Muscle of back (tissue), 3 donors: ENCODE measurements at regions not wholly inside any gene's neighbourhood (a gene's known extent, or its start where the extent isn't known, plus 50 kb on each side); places are given as distances from the start of the nearest gene placed in this dataset.

Experiments
- DNase-seq, 3 donors: peaks; one replicate each; pipeline versions ENCODE4 v3.0.0 to v3.0.0-alpha.2; 2013

DNA sequence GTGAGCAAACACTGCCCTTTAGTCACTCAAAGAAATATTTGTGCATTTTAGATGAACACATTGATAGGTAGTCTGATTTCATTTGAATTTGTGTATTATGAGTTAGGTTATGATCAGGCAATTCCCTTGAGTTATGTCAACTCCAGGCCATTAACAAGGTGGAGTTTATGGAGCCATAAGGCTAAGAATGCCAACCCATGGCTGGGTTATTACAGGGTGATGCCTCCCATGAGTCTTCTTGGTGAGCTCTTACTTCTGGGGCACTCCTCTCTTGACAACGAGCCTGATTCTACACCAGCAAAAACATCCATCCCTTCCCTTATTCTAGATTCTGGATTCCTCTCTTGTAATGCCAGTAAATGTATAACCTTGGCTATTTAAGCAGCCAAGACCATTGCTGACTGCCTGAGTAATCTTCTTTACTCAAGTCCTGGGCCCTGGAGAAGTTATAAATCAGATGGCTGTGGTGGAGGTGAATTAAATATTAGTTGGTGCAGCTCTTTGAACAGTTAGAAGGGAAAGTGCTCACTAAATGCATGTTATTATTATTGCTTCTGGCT, 645.7 kb upstream of the TENM4 start:
- no peak for DNase-seq

DNA sequence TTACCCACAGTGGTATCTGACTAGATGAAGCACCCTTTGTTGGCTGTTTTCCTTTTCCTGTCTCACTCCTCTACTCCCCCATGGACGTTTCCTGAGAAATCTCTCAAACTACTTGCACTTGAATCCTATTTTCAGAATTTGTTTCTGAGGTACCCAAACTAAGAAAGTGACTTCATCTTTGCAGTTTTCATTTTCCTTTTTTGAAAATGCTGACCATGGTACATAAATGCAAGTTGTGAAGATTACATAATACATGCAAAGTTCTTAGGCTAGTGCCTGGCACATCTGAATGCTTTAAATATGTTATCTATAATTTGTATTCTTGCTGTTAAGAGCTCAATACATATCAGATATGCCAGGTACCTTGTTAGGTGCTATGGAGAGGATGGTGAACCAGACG, 644.7 kb upstream of the TENM4 start:
- DNase-seq, result no peak

DNA sequence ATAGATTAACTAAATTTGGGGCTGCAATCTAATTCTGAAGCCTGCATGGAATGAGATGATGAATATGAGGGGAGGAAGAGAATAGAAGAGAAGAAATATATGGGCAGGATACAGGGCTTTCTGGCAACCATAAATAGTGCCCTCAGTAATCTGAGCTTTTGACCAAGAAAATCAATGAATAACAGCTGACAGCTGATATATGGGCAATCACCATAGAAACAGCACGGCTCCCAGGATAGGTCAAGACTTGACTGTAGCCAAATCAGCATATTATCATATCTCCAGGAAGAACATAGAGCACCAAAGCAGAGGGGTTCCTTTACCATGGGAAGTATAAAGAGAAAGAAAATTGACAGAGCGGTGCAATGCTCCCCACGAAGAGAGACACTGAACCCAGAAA, 643.8 kb upstream of the TENM4 start:
- DNase-seq, result no peak

DNA sequence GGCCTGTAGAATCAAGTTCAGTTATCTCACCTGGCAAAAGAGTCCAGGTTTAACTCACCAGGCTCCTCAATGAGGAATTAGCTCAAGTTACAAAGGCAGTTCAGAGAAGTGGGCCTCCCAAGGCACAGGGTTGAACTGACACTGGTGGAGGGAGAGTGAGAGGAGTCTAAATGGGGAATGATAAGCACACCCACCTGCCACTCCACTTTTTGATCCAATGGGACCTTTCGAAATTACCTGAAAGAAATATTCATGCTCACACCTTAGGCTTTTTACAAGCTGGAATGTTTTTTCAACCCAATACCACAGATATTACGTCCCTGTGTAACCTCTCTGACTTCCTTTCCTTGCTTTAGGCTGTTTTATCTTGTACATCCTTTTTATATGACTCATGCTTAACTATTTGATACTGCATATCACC, 642.7 kb upstream of the TENM4 start:
- DNase-seq, result no peak

DNA sequence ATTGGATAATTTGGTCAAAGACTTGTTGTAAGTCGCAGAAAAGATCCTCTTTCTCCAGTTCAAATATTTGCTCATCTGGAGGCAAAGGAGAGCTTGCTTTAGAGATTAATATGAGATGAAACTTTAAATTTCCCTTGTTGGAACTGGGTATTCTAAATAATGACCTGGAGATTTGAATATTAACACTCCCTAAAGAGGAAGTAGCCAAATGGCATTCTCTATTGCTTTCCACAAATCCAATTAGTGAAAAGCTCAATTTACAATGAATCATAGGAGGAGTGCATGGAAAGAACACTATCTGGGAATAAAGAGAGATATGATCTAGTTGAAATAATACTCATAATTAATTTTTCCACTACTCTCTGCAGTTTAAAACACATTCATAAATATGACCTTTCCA, 641.6 kb upstream of the TENM4 start:
- DNase-seq, result no peak

DNA sequence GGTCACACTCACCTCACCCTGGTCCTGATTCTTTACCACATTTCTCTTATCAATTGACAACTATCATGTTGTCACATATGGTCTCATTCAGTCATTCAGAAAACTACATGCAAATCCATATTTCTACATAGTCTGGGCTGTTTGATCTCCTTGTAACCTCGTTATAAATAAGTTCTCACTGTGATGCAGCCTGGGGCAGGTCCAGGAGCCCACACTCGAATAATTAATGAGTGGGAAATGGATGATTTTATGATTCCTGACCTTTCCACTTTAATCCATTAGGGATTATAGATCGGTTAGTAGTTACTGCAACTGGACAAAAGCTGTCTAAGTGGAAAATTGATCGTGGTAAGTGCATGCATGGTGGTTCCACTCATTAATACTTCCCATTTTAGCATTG, 636.3 kb upstream of the TENM4 start:
- DNase-seq, result no peak

DNA sequence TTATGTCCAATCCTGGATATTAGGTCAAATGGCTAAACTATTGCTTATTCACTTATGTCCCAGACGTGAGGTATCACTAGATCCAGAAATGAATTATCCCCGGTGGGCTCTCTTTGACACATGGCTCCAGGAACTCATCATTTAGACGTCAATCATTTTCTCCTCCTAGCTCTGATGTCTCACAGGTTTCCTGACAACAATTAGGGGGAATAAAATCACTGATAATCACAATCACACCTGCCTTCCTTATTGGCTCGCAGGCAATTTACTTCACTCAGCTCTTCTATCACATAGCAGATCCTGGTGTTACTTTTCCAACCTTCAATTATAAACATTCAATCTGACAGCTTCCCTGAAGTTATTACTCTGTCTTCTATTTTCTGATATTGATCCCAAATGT, 634.0 kb upstream of the TENM4 start:
- no peak for DNase-seq

DNA sequence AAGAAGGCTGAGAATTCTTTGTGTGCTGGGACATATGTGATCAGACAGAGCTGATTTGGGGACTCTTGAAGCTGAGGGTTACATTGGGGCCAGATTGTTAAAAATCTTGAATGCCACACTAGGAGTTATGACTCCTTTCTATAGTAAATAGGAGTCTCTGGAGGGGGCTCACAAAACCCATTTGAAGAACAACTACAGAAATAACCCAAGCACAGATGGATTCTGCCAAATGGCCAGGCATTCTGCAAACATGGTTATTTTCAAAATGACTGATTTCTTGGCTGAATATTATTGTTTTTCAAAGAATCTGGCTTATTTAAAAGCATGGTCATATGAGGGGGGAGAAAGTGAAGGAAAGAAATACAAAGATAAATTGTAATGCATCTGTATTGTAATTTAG, 625.5 kb upstream of the TENM4 start:
- no peak for DNase-seq

DNA sequence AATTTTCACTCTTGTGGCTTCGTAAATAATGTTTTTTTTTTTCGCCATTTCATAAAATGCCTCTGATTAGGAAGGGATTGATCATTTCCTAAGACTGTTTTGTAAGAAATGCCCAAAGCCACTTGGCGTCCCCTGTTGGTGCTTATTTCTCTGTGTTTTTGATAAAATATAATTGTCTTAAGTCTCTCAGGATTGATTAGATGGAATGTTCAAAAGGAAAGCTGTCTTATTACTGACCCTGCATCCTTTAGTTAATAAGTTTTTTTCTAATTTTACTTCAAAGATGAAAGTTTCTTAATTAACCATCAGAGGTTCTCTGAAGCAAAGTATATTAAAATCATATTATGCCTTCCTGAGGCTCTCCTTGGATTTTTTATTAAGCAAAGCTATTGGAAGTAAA, 624.3 kb upstream of the TENM4 start:
- DNase-seq, result no peak

DNA sequence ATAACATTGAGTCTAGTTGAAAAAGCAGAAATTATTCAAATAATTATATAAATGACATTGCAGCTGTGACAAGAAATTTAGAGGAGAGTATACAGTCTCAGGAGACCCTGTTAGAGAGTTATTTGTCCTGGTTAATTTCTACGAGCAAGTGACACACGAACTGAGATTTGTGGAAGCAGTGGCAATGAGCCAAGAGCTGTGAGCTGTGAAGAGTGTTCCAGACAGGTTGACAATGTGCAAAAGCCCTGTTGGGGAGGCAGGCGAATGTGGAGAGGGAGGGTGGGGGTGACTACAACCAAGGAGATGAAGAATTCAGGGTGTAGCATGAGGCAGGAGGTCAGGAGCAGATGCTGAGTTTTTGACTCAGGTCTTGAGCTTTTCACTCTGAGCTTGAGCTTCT, 620.2 kb upstream of the TENM4 start:
- DNase-seq, result no peak

DNA sequence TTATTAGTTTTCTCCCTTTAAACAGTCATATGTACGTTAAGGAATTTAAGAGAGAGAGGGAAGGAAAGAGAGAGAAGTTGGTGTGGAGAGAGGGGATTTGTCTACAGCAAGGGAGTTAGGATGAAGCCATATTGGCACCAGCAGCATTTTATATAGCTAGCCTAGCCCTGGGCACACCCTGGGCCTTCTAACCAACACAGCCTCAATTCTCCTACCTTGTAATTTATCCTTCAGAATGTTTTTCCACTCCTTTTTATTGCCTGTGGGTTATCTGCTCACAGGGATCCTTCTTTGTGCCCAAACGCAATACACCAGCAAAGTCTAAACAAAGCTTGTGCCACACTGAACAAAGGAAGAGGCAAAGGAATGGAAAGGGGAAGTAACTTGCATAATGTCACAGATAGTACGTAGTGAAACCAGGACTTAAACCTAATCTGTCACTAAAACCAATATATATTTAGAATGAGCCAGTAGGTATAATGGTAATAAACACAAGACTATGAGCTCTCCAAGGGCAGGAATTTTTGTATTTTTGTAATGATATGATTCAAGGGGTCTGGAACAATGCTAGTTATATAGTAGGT, 613.8 kb upstream of the TENM4 start:
- no peak for DNase-seq

DNA sequence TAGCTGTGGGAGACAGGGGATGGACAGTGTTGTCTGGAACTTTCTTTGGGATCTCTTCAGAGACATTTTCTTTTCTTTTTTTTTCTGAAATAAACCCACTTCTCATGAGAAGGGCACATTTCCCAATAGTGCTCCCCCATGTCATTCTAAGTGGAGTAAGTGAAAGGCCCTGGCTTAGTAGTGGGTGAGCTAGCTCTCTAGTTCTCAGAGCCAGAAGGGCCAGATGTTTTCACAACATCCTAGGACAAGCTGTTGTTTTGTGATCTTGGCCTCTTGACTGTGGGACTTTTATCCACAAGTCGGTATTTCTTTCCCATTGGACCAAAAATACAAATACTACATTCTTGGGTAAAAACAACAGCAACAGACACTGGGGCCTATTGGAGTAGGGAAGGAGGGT, 607.7 kb upstream of the TENM4 start:
- no peak for DNase-seq

DNA sequence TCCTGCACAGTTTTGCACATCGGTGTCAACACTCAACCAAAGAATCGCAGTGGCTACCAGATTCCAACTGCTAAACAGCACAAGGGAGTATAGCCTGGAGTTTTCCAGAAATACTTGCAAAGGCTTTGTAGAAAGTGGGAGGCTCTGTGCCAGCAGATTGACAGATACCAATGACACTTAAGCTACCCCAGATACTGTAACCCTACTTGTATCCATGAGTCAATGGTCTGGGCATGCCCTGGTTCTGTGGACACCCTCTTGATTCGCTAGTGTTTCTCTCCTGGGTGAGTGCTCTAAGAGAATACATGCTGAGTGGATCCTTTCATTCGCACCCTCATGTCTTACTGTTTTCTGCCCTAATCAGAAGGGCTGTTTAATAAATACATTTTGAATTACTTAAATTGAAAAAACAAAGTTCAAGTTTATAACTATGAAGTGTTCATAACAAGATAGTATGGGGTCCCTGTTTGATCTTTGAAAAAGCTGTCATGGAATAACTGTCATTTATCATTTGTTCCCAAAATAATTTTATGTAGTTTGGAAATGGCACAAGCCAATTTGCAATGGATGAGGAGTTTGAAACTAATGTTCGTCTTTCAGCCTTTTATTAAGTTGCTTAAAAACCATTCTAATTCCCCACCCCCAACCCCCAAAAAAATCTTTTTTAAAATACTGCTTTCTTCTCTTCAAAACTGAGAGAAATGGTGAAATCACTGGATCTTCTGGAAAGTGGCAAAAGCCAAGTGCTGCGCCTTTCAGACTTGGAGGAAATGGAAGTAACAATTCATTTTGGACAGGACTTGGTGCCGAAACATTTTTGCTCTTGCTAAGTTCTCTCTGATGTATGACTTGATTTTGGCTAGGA, 600.5 kb upstream of the TENM4 start:
- DNase-seq, result no peak

DNA sequence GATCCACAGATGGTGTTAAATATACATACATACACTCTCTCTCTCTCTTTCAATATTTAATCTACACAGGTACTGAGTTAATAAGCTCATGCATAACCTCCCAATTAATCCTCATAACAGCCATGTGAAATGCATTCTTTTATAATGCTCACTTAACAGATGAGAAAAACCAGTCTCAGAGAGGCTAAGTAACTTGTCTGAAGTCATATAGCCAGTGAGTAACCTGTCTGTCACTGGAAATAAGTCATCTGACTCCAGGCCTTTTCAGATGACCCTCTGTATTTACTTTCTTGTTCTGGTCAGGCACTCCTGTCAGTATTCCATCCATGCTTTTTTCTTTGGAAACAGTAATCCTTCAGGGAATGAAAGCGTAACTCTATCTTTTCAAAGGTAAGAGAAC, 594.0 kb upstream of the TENM4 start:
- no peak for DNase-seq

DNA sequence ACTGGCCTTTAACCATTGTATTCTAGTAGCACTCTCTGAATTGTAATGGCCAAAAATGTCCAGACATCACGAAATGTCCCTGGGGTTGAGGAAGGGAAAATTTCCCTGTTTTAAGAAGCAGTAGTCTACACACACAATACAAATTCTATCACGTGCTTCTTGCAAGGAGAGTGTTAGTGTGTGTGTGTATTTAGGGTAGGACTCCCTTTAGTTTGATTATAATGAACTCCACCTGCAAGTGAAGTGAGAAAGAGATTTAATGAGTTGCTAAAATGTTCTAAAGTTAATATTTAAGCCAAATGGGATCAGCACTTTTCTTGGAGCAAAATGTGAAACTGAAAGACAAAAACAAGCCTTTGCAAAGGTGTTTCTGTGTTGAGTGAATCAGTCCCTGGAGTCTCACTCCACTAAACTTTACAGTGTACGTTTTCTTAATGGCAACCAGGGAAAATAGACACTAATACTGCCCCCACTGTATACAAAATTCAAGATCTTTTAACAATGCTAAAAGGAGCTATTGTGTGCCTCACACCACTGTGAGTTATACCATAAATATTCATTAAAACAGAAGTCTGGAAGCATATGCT, 590.3 kb upstream of the TENM4 start:
- DNase-seq, result no peak

DNA sequence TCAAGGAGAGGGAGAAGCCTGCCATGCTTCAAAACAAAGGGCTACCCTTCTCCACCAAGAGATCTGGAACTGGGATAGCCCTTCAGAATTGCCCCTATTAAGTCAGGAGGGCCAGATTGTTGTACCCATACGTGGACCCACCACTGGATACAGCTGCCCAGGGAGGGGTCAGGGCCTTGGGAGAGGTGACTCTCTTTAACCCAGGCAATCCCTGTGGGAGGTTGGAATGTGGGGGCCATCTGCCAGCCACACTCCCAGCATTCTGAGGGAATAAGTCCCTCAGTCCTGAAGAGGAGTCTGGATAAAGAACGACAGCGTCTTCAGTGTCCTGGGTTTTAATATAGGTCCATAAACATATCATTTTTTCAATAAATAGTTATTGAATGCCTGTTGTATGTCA, 588.2 kb upstream of the TENM4 start:
- DNase-seq, result no peak

DNA sequence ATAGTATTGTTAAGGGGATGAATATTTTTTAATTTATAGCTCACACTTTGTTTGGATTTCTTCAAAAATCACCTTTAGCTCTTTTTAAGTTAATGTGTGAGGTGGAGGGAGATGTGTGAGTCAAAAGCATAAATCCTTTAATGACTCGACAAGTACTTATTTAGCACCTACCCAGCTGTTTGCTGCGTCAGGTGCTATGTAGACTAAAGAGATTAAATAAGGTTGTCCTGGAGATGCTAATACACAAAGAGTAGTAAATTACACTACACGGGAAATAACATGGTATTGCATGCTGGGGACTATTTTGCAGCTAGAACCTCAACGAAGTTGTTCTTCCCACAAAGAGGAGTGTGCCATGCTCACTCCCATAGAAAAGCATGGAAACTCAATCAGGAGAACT, 583.3 kb upstream of the TENM4 start:
- no peak for DNase-seq

DNA sequence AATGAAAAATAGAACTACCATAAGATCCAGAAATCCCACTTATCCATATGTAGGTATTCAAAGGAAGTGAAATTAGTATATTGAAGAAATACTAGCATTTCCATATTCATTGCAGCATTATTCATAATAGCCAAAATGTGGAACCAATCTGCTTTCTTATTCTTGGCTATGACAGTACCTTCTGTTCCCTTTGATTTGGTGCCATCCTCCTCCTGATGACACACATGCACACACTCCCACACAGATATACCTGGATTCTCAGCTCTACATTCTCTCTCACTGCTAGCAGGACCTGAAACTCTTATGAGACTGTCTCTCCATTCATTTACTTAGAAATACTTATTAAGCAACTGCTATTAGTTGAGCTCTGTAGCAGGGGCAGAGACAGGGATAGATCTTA, 582.6 kb upstream of the TENM4 start:
- DNase-seq, result no peak

DNA sequence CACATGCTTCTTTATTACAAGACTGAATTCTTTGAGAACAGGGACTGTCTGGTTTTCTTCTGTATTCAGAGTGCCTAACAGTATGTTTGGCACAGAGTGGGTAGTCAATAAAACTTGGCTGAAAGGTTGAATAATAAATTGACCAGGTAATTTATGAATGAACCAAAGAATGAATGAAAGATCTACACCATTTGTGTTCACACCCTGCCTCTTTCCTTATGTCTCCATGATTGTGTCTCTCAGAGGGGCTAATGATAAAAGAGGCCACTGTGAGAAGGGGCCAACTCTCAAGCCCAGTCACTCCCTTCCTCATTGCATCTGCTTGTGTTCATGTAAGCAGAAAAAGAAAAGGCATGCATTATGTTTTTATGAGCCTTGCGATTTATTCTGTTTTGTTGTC, 569.7 kb upstream of the TENM4 start:
- no peak for DNase-seq

DNA sequence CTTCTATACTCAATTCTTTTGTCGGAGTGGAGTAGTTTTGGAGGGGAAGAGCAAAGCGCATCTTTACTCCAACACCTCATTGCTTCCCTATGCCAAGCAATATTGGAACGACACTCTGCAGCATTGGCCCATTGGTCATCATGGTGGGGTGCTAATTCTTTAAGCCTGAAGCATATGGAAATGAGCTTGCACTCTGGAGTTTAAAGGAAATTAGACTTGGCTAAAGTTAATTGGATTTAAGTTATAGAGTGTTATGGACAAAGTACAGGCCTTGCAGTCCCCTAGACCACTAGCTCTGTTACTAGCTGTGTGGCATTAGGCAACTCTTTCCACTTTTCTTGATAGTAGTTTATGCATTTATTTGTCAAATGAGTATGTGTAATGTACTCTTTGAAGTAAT, 568.3 kb upstream of the TENM4 start:
- DNase-seq, result no peak

DNA sequence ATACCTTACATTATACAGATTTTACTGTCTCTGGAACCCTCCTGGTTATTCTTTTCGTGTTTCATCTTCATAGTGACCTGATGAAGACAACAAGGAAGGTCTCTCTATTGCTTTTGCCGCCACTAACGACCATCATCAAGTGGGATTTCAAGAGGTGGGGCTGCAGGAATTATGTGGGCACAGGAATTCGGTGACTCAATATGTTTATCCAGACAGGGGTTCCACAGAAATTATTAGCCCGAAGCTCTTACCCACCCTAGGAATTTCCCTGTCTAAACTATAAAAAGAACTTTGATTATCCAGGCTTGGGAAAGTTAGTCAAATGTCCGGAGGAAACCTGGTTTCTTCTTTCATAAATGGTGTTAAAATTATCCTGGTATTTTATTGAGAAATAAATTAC, 566.8 kb upstream of the TENM4 start:
- DNase-seq, result no peak

DNA sequence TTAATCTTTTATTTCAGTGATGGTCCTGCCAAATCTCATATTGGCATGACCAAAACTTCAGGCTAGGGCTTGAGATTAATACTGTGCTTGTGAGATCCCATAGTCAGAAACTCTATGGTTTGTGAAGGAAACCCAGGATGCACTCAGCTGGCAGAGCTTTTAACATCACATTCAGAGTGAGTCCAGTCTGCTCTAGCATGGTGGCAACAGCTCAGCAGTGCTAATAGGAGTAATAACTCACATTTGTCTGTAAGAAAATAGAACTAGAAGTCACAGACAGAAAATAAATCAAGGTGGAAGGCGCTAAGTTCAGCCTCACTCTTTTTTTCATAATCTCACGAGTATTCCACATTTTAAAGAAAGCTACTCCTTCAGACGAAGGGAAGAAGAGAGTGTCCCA, 549.3 kb upstream of the TENM4 start:
- DNase-seq, result no peak

DNA sequence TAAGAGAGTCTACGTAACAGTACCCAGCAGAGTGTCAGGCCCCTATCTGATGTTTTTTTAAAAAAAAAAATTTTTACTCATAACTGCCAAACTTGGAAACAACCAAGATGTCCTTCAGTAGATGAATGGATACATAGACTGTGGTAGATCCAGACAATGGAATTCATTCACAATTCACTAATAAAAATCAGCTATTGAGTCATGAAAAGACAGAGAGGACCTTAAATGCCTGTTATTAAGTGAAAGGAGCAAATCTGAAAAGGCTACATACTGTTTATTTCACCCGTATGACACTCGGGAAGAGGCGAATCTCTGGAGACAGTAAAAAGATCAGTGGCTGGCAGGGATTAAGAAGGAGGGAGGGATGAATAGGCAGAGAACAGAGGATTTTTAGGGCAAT, 541.4 kb upstream of the TENM4 start:
- no peak for DNase-seq
